Activated naive CD8-positive, alpha-beta T cell (primary cell): ENCODE measurements at regions not wholly inside any gene's neighbourhood (a gene's known extent, or its start where the extent isn't known, plus 50 kb on each side); places are given as distances from the start of the nearest gene placed in this dataset.

ENCODE experiments used
- H3K27ac Mint-ChIP-seq: one replicate; pipeline ENCODE4 v1.8.0; 2021; ENCODE audit warnings: mixed read lengths
- H3K27me3 Mint-ChIP-seq: one replicate; pipeline ENCODE4 v1.8.0; 2021; ENCODE audit warnings: mixed read lengths
- H3K36me3 Mint-ChIP-seq: one replicate; pipeline ENCODE4 v1.8.0; 2021; ENCODE audit warnings: mixed read lengths
- H3K4me1 Mint-ChIP-seq: one replicate; pipeline ENCODE4 v1.8.0; 2021; ENCODE audit warnings: low read depth, mixed read lengths
- H3K4me3 Mint-ChIP-seq: one replicate; pipeline ENCODE4 v1.8.0; 2021; ENCODE audit warnings: mild to moderate bottlenecking, mixed read lengths
- H3K9me3 Mint-ChIP-seq: one replicate; pipeline ENCODE4 v1.8.0; 2021; ENCODE audit warnings: low read depth, mixed read lengths

GRCh38 chr2:59312967-59313940 is 1072.1 kb upstream of the FANCL start:
- Mint-ChIP-seq H3K9me3 (no peaks in the 10 kb centered on the region), H3K4me3 (no peak overlapping the region), H3K4me1 (peaks cover 7% of the 10 kb centered on the region), H3K36me3 (no peaks in the 10 kb centered on the region), H3K27me3 (peaks cover 10% of the 10 kb centered on the region), H3K27ac (no peak overlapping the region)

DNA sequence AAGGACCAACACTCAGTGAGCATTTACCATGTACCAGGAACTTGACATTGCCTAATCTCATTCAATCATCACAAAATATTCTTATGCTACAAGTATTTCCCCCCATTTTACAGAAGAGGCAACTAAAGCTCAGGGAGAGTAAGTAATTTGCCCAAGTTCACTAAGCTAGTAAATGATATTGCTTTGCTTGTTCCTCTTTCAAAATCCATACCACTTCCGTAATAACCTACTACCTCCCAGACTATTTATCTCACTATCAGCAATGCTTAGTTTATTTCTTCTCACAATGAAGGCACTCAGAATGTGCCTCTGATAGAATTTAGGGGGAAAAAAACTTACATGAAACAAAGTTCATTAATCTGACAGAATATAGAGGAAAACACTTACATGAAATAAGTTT is 1070.9 kb upstream of the FANCL start:
- H3K9me3 Mint-ChIP-seq = no peaks in the 10 kb centered on the region
- H3K36me3 Mint-ChIP-seq = no peaks in the 10 kb centered on the region
- peaks cover 7% of the 10 kb centered on the region for H3K4me1 Mint-ChIP-seq
- H3K4me3 Mint-ChIP-seq = no peak overlapping the region
- no peak overlapping the region for H3K27ac Mint-ChIP-seq
- peaks cover 10% of the 10 kb centered on the region for H3K27me3 Mint-ChIP-seq

- H3K9me3 Mint-ChIP-seq = no peaks in the 10 kb centered on the region
- no peak overlapping the region for H3K4me3 Mint-ChIP-seq
- no peak overlapping the region for H3K27ac Mint-ChIP-seq
- no peaks in the 10 kb centered on the region for H3K36me3 Mint-ChIP-seq
- peaks cover 8% of the 10 kb centered on the region for H3K27me3 Mint-ChIP-seq
- no peaks in the 10 kb centered on the region for H3K4me1 Mint-ChIP-seq
These were observed 1067.0 kb upstream of the FANCL start for GRCh38 chr2:59308108-59308507.

GRCh38 chr2:59307196-59307595 is 1066.1 kb upstream of the FANCL start:
- Mint-ChIP-seq H3K4me1 (no peaks in the 10 kb centered on the region), H3K4me3 (no peak overlapping the region), H3K36me3 (no peaks in the 10 kb centered on the region), H3K9me3 (no peaks in the 10 kb centered on the region), H3K27me3 (peaks cover 8% of the 10 kb centered on the region), H3K27ac (no peak overlapping the region)

DNA sequence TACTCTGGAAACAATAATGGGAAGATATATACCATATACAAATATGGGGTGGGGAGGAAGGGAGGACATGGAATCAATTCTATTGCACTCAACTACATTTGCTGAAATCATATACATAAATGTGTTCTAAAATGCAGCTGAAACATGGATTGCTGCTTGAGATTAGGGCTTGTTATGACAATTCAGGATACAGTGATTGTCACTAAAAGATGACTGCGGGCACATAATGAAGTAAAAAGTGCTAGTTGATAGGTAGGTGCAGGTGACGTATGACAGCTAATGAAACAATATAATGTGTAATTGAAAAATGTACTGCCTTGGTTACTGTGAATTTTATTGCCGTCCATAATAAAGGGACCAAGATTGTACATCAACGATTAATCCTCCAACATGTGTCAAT is 1062.1 kb upstream of the FANCL start:
- no peaks in the 10 kb centered on the region for H3K27me3 Mint-ChIP-seq

DNA sequence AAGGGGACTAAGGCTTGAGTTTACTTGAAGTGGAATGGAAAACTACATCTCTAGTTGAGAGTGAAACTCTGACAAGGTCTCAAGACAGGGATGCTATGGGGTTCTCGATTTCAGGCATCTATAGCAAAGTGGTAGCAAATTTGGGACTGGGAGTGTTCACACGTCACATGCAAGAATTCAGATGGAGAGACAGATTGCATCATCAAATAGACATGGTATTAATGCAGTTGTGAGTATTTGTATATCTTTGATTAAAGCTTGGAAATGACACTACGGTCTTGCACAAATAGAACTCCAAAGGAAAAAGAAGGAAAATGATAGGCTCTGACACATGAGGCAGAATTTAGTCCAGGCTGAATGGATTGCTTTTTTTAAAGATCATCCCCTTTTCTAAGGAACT is 1061.6 kb upstream of the FANCL start:
- no peak overlapping the region for H3K4me3 Mint-ChIP-seq
- H3K4me1 Mint-ChIP-seq = no peaks in the 10 kb centered on the region
- no peak overlapping the region for H3K27ac Mint-ChIP-seq
- H3K36me3 Mint-ChIP-seq = no peaks in the 10 kb centered on the region
- no peaks in the 10 kb centered on the region for H3K27me3 Mint-ChIP-seq
- H3K9me3 Mint-ChIP-seq = no peaks in the 10 kb centered on the region

More for the DNA sequence above, 1062.1 kb upstream of the FANCL start:
- Mint-ChIP-seq H3K27ac (no peak overlapping the region), H3K9me3 (no peaks in the 10 kb centered on the region), H3K4me3 (no peak overlapping the region), H3K4me1 (no peaks in the 10 kb centered on the region), H3K36me3 (no peaks in the 10 kb centered on the region)

DNA sequence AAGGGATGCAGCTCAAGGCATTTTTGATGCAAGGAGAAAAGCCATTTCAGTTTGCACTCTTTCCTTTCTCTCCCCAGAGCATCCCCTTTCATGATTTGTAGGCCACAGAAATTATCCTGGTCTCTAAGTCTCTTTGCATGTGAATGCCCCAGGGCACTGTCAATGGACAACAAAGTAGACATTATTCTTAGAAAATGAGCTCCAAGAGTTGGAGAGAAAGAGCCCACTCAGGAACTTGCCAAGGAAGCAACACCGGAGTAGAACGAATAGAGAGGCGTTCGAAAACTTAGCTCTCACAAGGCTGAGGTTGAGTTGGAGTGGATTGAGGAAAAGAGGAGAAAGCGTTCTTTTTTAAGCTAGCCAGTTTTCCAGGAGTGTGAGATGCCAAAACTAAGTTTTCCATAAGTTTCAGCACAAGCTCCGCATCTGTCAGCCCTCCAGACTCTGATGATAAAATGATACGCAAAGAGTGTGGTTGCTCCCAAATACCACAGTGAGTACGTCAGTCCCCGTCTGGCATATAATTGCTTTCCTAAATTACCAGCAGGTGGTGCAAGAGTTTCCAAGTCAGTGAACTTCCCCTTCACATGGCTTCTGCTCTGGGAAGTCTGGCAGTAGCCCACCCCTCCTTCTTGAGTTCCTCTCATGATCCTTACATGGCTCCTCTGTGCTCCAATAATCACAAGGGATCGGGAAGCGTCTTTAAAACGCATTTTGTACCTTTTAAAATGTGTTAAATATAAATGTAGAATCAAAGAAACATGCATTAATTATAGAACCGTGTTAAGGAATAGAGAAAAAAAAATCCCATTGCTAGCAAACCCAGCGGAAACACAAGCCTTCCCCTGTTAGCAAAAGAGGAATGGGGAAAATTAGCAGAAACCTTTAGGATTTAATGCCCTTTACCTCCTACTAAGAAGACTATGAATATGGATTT is 1060.6 kb upstream of the FANCL start:
- Mint-ChIP-seq H3K4me1 (no peaks in the 10 kb centered on the region), H3K36me3 (no peaks in the 10 kb centered on the region), H3K9me3 (no peaks in the 10 kb centered on the region), H3K27ac (no peak overlapping the region), H3K27me3 (no peaks in the 10 kb centered on the region), H3K4me3 (no peak overlapping the region)

DNA sequence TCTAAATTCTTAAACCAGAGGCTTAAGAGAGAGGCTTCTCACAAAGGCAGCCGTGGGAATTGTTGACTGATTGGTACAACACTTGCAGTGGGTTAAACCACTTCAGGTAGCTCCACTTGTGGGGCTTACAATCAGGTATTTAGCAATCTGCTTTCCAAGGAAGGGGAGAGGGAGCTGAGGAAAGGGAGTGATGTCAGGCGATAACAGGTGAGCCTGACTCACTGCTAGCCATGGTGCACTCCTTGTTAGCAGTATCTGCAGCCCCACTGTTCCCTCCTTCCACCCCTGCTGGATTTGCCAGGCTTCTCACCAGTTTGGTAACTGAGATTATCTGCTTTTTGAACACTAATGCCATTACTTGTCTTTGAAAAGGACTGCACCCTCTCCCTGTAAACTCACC is 1056.7 kb upstream of the FANCL start:
- Mint-ChIP-seq H3K4me1 (no peaks in the 10 kb centered on the region), H3K36me3 (no peaks in the 10 kb centered on the region), H3K27me3 (no peaks in the 10 kb centered on the region), H3K4me3 (no peak overlapping the region), H3K9me3 (no peaks in the 10 kb centered on the region), H3K27ac (no peak overlapping the region)

DNA sequence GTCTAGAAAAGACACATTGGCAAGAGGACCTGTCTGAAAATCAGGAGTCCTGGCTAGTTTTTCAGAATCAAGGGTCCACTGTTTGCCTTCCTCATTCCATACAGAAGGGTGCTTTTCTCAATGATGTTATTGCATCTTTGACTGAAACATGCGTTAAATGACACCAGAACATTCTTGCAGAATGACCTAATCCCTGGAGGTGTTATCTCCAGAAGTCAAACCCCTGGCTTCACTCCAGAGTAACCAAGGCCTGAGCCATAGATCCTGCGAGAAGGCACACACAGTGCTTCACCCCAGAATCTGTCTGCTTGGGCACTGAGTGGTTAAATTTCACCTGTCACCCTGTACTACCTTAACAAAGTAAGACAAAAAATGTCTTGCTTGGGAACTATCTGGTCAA is 1055.2 kb upstream of the FANCL start:
- H3K4me1 Mint-ChIP-seq = no peaks in the 10 kb centered on the region
- H3K36me3 Mint-ChIP-seq = no peaks in the 10 kb centered on the region
- H3K27ac Mint-ChIP-seq = no peak overlapping the region
- H3K27me3 Mint-ChIP-seq = no peaks in the 10 kb centered on the region
- no peaks in the 10 kb centered on the region for H3K9me3 Mint-ChIP-seq
- no peak overlapping the region for H3K4me3 Mint-ChIP-seq

- H3K27me3 Mint-ChIP-seq = no peaks in the 10 kb centered on the region
- H3K9me3 Mint-ChIP-seq = no peaks in the 10 kb centered on the region
- H3K27ac Mint-ChIP-seq = no peak overlapping the region
- H3K4me3 Mint-ChIP-seq = no peak overlapping the region
- no peaks in the 10 kb centered on the region for H3K36me3 Mint-ChIP-seq
- H3K4me1 Mint-ChIP-seq = no peaks in the 10 kb centered on the region
These were observed 1054.5 kb upstream of the FANCL start for GRCh38 chr2:59295524-59296162.

GRCh38 chr2:59288771-59289170 is 1047.6 kb upstream of the FANCL start:
- Mint-ChIP-seq H3K36me3 (no peaks in the 10 kb centered on the region), H3K27me3 (peaks cover 5% of the 10 kb centered on the region), H3K27ac (no peak overlapping the region), H3K4me3 (no peak overlapping the region), H3K9me3 (no peaks in the 10 kb centered on the region), H3K4me1 (no peaks in the 10 kb centered on the region)

DNA sequence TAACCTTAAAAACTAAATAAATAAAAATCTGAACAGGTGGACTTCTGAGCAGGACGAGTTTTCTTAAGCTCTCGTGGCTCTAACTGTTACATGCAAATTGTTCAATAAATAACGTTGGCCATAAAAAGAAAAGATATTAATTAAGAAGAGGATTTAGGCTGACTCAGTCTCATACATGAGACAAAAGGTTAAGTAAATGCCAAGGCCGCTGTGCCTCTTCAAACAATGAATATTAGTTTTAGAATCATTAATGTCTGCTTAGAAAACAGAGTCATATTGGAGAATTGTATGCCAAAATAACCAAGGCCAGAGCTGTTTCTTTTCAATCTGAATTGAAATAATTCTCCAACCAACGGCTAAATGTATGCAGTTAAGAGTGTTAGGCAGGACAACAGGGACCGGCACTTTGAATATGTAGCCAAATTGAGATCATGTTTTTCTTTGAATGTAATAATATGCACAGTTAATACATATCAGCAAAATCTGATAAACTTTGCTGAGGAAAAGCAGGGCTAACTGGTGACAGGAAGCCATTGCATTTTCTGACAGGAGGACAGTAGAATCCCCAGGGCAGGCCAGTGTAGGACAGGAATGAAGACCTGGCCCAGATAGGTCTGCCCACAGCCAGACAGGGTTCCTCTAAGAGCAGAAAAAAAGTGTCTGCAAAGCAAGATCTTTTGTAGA is 1041.4 kb upstream of the FANCL start:
- H3K27me3 Mint-ChIP-seq = peaks cover 3% of the 10 kb centered on the region
- H3K9me3 Mint-ChIP-seq = no peaks in the 10 kb centered on the region
- H3K4me3 Mint-ChIP-seq = no peak overlapping the region
- H3K27ac Mint-ChIP-seq = no peak overlapping the region
- H3K36me3 Mint-ChIP-seq = no peaks in the 10 kb centered on the region
- no peaks in the 10 kb centered on the region for H3K4me1 Mint-ChIP-seq

DNA sequence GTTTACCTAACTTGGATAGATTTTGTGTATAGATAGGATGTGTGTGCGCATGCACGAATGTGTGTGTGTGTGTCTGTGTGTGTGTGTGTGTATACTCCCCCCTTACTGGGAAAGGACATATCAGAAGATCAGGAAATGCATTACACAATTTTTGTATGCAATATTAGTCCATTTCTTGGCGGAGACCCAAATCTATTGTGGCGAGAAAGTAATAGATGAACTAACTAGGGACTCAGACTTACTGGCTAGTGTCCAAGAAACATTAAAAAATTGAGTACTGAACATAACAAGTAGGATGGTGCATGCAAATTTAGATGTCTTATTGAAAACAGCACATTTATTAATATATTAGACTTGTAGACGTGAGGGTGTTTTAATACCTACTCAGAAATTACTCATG is 1036.5 kb upstream of the FANCL start:
- H3K9me3 Mint-ChIP-seq = no peaks in the 10 kb centered on the region
- H3K36me3 Mint-ChIP-seq = no peaks in the 10 kb centered on the region
- H3K27me3 Mint-ChIP-seq = peaks cover 12% of the 10 kb centered on the region
- H3K4me3 Mint-ChIP-seq = no peak overlapping the region
- H3K4me1 Mint-ChIP-seq = no peaks in the 10 kb centered on the region
- H3K27ac Mint-ChIP-seq = no peak overlapping the region

DNA sequence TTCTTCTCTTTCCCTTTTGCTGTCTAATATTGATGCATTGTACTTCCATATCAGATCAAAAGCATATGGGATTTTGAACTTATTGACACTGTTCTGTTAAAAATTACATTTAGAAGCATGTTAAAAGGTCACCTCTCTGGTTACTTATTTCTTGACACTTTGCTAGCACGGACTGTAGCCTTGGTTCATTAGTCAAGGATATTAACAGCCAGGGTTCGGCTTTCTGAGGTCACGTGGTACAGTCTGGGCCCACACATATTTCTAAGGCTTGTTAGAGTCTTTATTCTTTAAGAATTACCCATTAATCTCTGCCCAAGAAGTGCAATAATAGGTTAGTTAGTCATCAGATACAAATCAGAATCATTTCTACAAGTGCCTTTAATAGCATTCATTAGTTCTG is 1035.8 kb upstream of the FANCL start:
- Mint-ChIP-seq H3K27ac (no peak overlapping the region), H3K9me3 (no peaks in the 10 kb centered on the region), H3K36me3 (no peaks in the 10 kb centered on the region), H3K27me3 (peaks cover 12% of the 10 kb centered on the region), H3K4me1 (no peaks in the 10 kb centered on the region), H3K4me3 (no peak overlapping the region)
